Astrocyte of the cerebellum (primary cell): ENCODE measurements at regions not wholly inside any gene's neighbourhood (a gene's known extent, or its start where the extent isn't known, plus 50 kb on each side); places are given as distances from the start of the nearest gene placed in this dataset.

Experiments
- DNase-seq: peaks from one replicate; pipeline ENCODE4 v3.0.0-alpha.2; 2011; ENCODE audit warnings: low read depth
- H3K4me3 ChIP-seq: 2 replicates; pipeline ENCODE4 v1.5.1; 2011; ENCODE audit warnings: mild to moderate bottlenecking, low read depth, low read length, moderate library complexity
- CTCF ChIP-seq: IDR thresholded peaks from 2 replicates; pipeline ENCODE4 v1.5.1; 2012; ENCODE audit warnings: low read length, low read depth, moderate library complexity, mild to moderate bottlenecking; ENCODE audit errors: missing control alignments
- in situ Hi-C: cut with HindIII; loops from 2 replicates; pipeline ENCODE4 v1.10.0; 2017; ENCODE audit warnings: low sequenced_read_pairs

DNA sequence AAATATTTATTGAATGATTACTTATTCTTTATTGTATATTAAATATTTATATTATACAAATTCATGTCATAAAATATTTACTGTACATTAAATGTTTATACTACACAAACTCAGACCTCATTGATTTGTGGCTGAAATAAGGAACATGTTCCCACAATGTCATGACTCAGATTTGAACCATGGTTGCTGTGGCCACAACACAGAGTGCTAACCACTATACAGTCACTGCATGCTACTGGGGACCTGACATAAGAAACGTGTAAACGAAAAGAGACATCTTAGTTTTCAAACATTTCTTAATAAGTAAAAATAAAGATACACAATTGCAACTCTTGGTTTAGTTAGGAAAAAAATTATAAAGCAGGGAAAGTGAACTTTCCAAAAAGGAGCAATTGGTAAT, 99.1 kb upstream of the AGTR1 start:
- no peak for TF ChIP-seq CTCF
- H3K4me3 ChIP-seq: no peak overlapping the region
- DNase-seq: no peak
- in situ Hi-C loops: no loop called here

DNA sequence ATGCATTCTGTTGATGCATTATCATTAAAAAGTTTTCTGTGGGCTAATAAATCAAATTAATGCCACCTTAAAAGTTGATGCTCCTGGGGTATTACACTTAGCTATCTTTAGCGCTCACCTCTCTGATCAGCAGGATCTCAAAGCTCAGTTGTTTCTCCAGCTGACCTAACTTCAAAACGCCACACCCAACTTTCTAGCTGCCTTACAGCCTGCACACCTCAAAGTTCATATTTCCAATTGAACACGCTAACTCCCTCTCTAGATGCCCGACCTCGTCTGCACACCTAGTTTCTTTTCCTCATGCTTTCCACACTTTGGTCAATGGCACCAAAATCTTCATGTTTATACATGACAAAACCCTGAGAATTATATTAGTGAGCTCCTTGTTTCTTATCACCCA, 98.2 kb upstream of the AGTR1 start:
- H3K4me3 ChIP-seq: no peak overlapping the region
- DNase-seq: no peak
- TF ChIP-seq CTCF: no peak
- in situ Hi-C loops: no loop called here

GRCh38 chr3:148600440-148600839, 97.3 kb upstream of the AGTR1 start:
- DNase-seq: no peak
- H3K4me3 ChIP-seq: no peak overlapping the region
- in situ Hi-C loops: no loop called here
- TF ChIP-seq CTCF: no peak

- in situ Hi-C loops: no loop called here
- no peak for DNase-seq
- TF ChIP-seq CTCF: no peak
- H3K4me3 ChIP-seq: no peak overlapping the region
These were observed 96.6 kb upstream of the AGTR1 start for GRCh38 chr3:148600902-148601765.

DNA sequence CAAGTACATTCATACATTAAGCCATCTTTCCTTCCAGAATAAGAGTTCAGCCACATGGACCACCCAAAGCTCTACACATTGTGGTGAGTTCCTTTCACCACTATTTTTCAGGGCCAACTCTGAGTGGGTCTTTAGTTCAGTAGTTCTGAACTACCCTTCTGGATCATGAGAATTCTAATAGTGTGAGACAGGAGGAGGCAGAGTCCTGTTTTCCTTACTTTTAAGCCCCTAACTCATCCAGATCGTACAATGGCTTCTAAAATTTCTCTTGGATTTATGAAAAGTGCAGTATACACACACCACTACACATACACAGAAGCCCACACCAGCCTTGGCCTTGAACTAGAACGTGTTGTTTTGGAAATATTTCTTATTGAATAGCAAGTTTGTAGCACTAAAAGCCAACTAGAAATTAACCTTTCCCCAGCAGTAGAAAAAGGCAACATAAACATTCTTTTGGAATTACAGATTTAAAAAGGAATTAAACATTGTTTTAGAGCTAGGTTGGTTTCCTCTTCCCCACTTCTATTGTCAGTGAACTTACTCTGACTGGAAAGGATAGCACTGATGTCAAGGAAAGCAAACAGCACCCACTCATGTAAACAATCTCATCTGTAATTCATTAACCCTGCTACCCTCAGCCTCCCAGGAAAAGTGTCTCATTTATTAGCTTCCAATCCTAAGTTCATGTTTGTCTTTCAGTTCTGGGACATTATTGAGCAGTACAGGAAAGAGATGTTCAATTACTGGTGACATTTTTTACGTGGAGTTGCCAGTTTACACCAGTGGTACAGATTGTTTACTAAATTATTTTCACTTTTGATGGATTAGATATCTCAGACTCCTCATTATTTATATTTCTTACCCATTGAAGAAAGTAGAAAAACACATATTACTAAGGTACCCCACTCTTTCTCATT, 95.7 kb upstream of the AGTR1 start:
- in situ Hi-C loops: no loop called here
- no peak overlapping the region for H3K4me3 ChIP-seq
- no peak for TF ChIP-seq CTCF
- DNase-seq: no peak

DNA sequence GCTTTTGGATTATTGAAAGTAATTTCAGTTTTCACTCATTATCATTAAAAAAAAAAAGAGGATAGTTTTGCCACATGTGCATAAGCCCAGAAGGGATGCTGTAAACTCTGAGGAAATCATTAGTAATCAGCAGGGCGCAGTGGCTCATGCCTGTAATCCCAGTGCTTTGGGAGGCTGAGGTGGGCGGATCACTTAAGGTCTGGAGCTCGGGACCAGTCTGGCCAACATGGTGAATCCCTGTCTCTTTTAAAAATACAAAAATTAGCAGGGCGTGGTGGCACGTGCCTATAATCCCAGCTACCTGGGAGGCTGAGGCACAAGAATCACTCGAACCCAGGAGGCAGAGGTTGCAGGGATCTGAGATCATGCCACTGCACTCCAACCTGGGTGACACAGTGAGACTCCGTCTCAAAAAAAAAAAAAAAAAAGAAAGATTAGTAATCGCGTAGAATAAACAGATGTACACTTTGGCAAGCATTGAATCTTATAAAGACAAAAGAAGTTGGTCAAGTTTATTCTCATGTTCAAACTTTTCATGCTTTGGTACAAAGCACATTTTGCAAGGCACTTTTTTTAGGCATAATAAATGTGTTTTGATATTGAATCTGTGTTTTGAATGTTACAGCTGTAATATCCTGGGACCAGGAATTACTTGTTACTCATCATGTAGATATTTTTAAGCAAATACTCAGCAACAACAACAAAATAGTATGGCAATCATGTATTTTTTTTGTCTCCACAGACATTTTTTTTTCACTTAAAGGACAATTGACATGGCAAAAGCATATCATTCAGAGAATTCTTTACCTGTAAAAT, 93.2 kb upstream of the AGTR1 start:
- in situ Hi-C loops: no loop called here
- no peak for TF ChIP-seq CTCF
- no peak overlapping the region for H3K4me3 ChIP-seq
- DNase-seq: no peak
